Fibroblast of lung (primary cell): ENCODE measurements at regions not wholly inside any gene's neighbourhood (a gene's known extent, or its start where the extent isn't known, plus 50 kb on each side); places are given as distances from the start of the nearest gene placed in this dataset.

Source experiments
- DNase-seq, 2 donors: peaks; one replicate each; pipeline versions ENCODE4 v3.0.0 to v3.0.0-alpha.2; 2010; ENCODE audit warnings: low read depth in 2 of 2
- H2AFZ ChIP-seq: 2 replicates; pipeline ENCODE4 v1.5.1; 2012; ENCODE audit warnings: low read length, control low read depth, inconsistent platforms
- H3K27ac ChIP-seq: 2 replicates; pipeline ENCODE4 v1.5.1; 2011; ENCODE audit warnings: low read length, control low read depth; ENCODE audit not compliant: insufficient read depth
- H3K27me3 ChIP-seq: 2 replicates; pipeline ENCODE4 v1.5.1; 2011; ENCODE audit warnings: mild to moderate bottlenecking, low read length; ENCODE audit not compliant: control insufficient read depth, insufficient read depth
- H3K36me3 ChIP-seq: 2 replicates; pipeline ENCODE4 v1.5.1; 2011; ENCODE audit warnings: low read length; ENCODE audit not compliant: control insufficient read depth, insufficient read depth
- H3K4me1 ChIP-seq: 2 replicates; pipeline ENCODE4 v1.5.1; 2011; ENCODE audit warnings: low read length; ENCODE audit not compliant: control insufficient read depth, insufficient read depth; ENCODE audit errors: extremely low read depth
- H3K4me2 ChIP-seq: 2 replicates; pipeline ENCODE4 v1.5.1; 2011; ENCODE audit warnings: low read length, control low read depth; ENCODE audit not compliant: insufficient read depth; ENCODE audit errors: extremely low read depth
- H3K4me3 ChIP-seq, 4 experiments: fragments of 200-600 bp in 1 of 4; sonication (generic) in 1 of 4; replicated peaks in 1 of 4; 2 replicates each; pipeline ENCODE4 v1.5.1; 2011 to 2016; ENCODE audit warnings: low read length in 4 of 4, low read depth in 3 of 4, mild to moderate bottlenecking in 3 of 4, control low read depth in 2 of 4, inconsistent platforms in 1 of 4, mixed read lengths in 1 of 4; ENCODE audit not compliant: insufficient read depth in 1 of 4; ENCODE audit errors: control extremely low read depth in 1 of 4
- H3K79me2 ChIP-seq: 2 replicates; pipeline ENCODE4 v1.5.1; 2012; ENCODE audit warnings: mild to moderate bottlenecking, low read length, inconsistent platforms; ENCODE audit not compliant: control insufficient read depth, insufficient read depth
- H3K9ac ChIP-seq: 2 replicates; pipeline ENCODE4 v1.5.1; 2011; ENCODE audit warnings: mild to moderate bottlenecking, low read length, control low read depth; ENCODE audit not compliant: insufficient read depth
- H3K9me3 ChIP-seq: 2 replicates; pipeline ENCODE4 v1.5.1; 2012; ENCODE audit warnings: low read depth, low read length; ENCODE audit not compliant: control insufficient read depth, insufficient read depth
- H4K20me1 ChIP-seq: 2 replicates; pipeline ENCODE4 v1.5.1; 2011; ENCODE audit warnings: low read length; ENCODE audit not compliant: control insufficient read depth, insufficient read depth; ENCODE audit errors: extremely low read depth
- EZH2 ChIP-seq: IDR thresholded peaks from 2 replicates; pipeline ENCODE4 v1.5.1; 2012; ENCODE audit warnings: low read length, control low read depth, mild to moderate bottlenecking; ENCODE audit errors: missing control alignments
- TF ChIP-seq, protein P1 (sequence below), 2 donors: IDR thresholded peaks in 1 of 2; conservative IDR thresholded peaks in 1 of 2; 1 replicate in 1 of 2; 2 replicates in 1 of 2; pipeline ENCODE4 v1.5.1; 2011 to 2012; ENCODE audit warnings: low read length in 2 of 2, control low read depth in 1 of 2, inconsistent platforms in 1 of 2, low read depth in 1 of 2, mild to moderate bottlenecking in 1 of 2

DNA sequence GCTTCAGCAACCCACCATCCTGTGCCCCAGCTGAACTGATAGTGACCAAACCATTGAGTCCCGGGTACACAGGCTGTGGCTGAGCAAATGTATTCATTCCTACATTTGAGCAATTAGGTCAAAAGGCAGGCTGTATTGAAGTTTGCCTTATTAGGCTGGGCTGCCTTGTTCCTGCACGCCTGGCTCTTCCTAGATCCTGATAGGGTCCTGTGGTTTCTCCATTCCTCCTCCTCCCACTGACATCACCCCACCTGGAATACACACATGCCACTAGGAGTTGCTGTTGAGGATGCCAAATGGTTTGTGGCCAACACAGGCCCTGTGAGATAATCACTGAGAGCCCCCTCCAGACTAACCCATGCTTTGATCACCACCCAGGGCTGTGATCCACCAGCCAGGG is 66.4 kb upstream of the FGFR2 start:
- H2AFZ ChIP-seq = no peak overlapping the region
- no peak overlapping the region for H3K9ac ChIP-seq
- DNase-seq = no peak
- H3K9me3 ChIP-seq = no peaks in the 10 kb centered on the region
- H3K4me1 ChIP-seq = no peaks in the 10 kb centered on the region
- H3K4me3 ChIP-seq = no peak overlapping the region
- no peak overlapping the region for H3K4me2 ChIP-seq
- no peaks in the 10 kb centered on the region for H3K79me2 ChIP-seq
- no peaks in the 10 kb centered on the region for H4K20me1 ChIP-seq
- no peaks in the 10 kb centered on the region for H3K27me3 ChIP-seq
- TF ChIP-seq, protein P1, sequence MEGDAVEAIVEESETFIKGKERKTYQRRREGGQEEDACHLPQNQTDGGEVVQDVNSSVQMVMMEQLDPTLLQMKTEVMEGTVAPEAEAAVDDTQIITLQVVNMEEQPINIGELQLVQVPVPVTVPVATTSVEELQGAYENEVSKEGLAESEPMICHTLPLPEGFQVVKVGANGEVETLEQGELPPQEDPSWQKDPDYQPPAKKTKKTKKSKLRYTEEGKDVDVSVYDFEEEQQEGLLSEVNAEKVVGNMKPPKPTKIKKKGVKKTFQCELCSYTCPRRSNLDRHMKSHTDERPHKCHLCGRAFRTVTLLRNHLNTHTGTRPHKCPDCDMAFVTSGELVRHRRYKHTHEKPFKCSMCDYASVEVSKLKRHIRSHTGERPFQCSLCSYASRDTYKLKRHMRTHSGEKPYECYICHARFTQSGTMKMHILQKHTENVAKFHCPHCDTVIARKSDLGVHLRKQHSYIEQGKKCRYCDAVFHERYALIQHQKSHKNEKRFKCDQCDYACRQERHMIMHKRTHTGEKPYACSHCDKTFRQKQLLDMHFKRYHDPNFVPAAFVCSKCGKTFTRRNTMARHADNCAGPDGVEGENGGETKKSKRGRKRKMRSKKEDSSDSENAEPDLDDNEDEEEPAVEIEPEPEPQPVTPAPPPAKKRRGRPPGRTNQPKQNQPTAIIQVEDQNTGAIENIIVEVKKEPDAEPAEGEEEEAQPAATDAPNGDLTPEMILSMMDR (conservative IDR thresholded peaks at IDR 0.05 in 1 of 2, IDR thresholded peaks at IDR 0.05 in 1 of 2; ENCODE audit: low read depth in 1 of 2, low read length in 2 of 2) = no peak
- TF ChIP-seq EZH2 = no peak
- H3K36me3 ChIP-seq = no peaks in the 10 kb centered on the region
- no peak overlapping the region for H3K27ac ChIP-seq

GRCh38 chr10:121662945-121663917 is 65.0 kb upstream of the FGFR2 start:
- H3K4me3 ChIP-seq = no peak overlapping the region
- TF ChIP-seq, protein P1 (conservative IDR thresholded peaks at IDR 0.05 in 1 of 2, IDR thresholded peaks at IDR 0.05 in 1 of 2; ENCODE audit: low read depth in 1 of 2, low read length in 2 of 2) = no peak
- TF ChIP-seq EZH2 = no peak
- no peak overlapping the region for H3K27ac ChIP-seq
- no peaks in the 10 kb centered on the region for H3K36me3 ChIP-seq
- no peaks in the 10 kb centered on the region for H3K9me3 ChIP-seq
- H3K27me3 ChIP-seq = no peaks in the 10 kb centered on the region
- no peak overlapping the region for H2AFZ ChIP-seq
- H4K20me1 ChIP-seq = no peaks in the 10 kb centered on the region
- no peak overlapping the region for H3K9ac ChIP-seq
- H3K4me1 ChIP-seq = no peaks in the 10 kb centered on the region
- no peaks in the 10 kb centered on the region for H3K79me2 ChIP-seq
- no peak overlapping the region for H3K4me2 ChIP-seq
- no peak for DNase-seq

- no peak overlapping the region for H3K4me3 ChIP-seq
- H2AFZ ChIP-seq = no peak overlapping the region
- H3K9me3 ChIP-seq = no peaks in the 10 kb centered on the region
- TF ChIP-seq, protein P1 (conservative IDR thresholded peaks at IDR 0.05 in 1 of 2, IDR thresholded peaks at IDR 0.05 in 1 of 2; ENCODE audit: low read depth in 1 of 2, low read length in 2 of 2) = no peak
- no peak for TF ChIP-seq EZH2
- H3K4me2 ChIP-seq = no peak overlapping the region
- no peaks in the 10 kb centered on the region for H3K79me2 ChIP-seq
- DNase-seq = no peak
- no peak overlapping the region for H3K27ac ChIP-seq
- H4K20me1 ChIP-seq = no peaks in the 10 kb centered on the region
- no peaks in the 10 kb centered on the region for H3K27me3 ChIP-seq
- no peak overlapping the region for H3K9ac ChIP-seq
- H3K36me3 ChIP-seq = no peaks in the 10 kb centered on the region
- no peaks in the 10 kb centered on the region for H3K4me1 ChIP-seq
Measured at GRCh38 chr10:121662531-121662930, 64.3 kb upstream of the FGFR2 start.
